Activated B cell treated with CpG ODN at 0.5 μM for 24 hours (primary cell): ENCODE measurements at regions not wholly inside any gene's neighbourhood (a gene's known extent, or its start where the extent isn't known, plus 50 kb on each side); places are given as distances from the start of the nearest gene placed in this dataset.

Experiments used
- ATAC-seq: fragments of 200-7000 bp; cut with Tn5 transposase; one replicate; pipeline ENCODE4 v1.10.0; 2021; ENCODE audit warnings: low read depth, mild to moderate bottlenecking, moderate library complexity
- CTCF ChIA-PET: fragments of 350-600 bp; sonication (Branson Sonifier 250); formaldehyde crosslinking; loops from one replicate; lab custom pipeline; 2021; ENCODE audit warnings: antibody characterized with exemption; lab: Charles Lee
- POLR2A ChIA-PET: fragments of 350-600 bp; sonication (Branson Sonifier 250); formaldehyde crosslinking; loops from one replicate; lab custom pipeline; 2021; ENCODE audit warnings: antibody characterized with exemption; lab: Charles Lee
- DNase-seq: peaks from one replicate; pipeline ENCODE4 v3.0.0; 2022
- H3K27ac Mint-ChIP-seq: one replicate; pipeline ENCODE4 v1.8.0; 2020; ENCODE audit warnings: mixed read lengths
- H3K27me3 Mint-ChIP-seq: one replicate; pipeline ENCODE4 v1.8.0; 2021; ENCODE audit warnings: mixed read lengths
- H3K36me3 Mint-ChIP-seq: one replicate; pipeline ENCODE4 v1.8.0; 2021; ENCODE audit warnings: low read depth, mixed read lengths
- H3K4me1 Mint-ChIP-seq: one replicate; pipeline ENCODE4 v1.8.0; 2021; ENCODE audit warnings: mixed read lengths
- H3K4me3 Mint-ChIP-seq: one replicate; pipeline ENCODE4 v1.8.0; 2020; ENCODE audit warnings: mild to moderate bottlenecking, mixed read lengths
- H3K9me3 Mint-ChIP-seq: one replicate; pipeline ENCODE4 v1.8.0; 2020; ENCODE audit warnings: mixed read lengths
- intact Hi-C: fragments of 100-400 bp; cut with micrococcal nuclease; formaldehyde crosslinking; loops from one replicate; pipeline ENCODE4 v1.15.1; 2024
- TF ChIP-seq, protein P1 (sequence below): fragments of 200-600 bp; IDR thresholded peaks from one replicate; pipeline ENCODE4 v1.8.0; 2022; ENCODE audit warnings: antibody characterized with exemption, mild to moderate bottlenecking

DNA sequence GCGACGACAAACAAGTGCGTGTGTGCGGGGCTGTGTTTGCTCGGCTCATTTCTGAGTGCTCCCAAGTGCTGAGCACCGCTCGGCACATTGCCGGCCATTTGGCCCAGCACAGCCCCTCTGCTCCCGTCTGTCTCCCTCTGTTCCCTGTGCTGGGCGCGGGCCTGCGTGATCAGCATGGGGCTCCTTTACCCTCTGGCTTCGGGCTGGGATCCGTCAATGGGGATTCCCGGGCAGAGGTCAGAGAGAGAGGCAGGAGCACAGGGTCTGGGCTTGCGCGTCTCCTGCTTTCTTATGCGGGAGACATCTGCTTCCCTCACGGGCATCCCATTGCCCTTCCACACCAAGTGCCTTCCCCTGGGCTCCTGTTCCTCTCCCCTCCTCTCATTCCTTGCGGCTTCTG is 234.0 kb downstream of the ACKR3 start:
- Mint-ChIP-seq H3K27me3 (peaks cover 5% of the 10 kb centered on the region), H3K9me3 (peaks cover 5% of the 10 kb centered on the region)
- CTCF ChIA-PET, result no interaction called here

GRCh38 chr2:236805800-236806531 is 236.3 kb downstream of the ACKR3 start:
- TF ChIP-seq, protein P1, sequence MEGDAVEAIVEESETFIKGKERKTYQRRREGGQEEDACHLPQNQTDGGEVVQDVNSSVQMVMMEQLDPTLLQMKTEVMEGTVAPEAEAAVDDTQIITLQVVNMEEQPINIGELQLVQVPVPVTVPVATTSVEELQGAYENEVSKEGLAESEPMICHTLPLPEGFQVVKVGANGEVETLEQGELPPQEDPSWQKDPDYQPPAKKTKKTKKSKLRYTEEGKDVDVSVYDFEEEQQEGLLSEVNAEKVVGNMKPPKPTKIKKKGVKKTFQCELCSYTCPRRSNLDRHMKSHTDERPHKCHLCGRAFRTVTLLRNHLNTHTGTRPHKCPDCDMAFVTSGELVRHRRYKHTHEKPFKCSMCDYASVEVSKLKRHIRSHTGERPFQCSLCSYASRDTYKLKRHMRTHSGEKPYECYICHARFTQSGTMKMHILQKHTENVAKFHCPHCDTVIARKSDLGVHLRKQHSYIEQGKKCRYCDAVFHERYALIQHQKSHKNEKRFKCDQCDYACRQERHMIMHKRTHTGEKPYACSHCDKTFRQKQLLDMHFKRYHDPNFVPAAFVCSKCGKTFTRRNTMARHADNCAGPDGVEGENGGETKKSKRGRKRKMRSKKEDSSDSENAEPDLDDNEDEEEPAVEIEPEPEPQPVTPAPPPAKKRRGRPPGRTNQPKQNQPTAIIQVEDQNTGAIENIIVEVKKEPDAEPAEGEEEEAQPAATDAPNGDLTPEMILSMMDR, result no peak
- CTCF ChIA-PET, result no interaction called here
- Mint-ChIP-seq H3K4me1 (no peaks in the 10 kb centered on the region), H3K4me3 (no peak overlapping the region), H3K27me3 (peaks cover 3% of the 10 kb centered on the region), H3K27ac (no peak overlapping the region), H3K9me3 (peaks cover 12% of the 10 kb centered on the region), H3K36me3 (no peaks in the 10 kb centered on the region)
- DNase-seq (no peak), ATAC-seq (no peak)
- POLR2A ChIA-PET, result interaction anchor here (0.6 kb wide), 1 partner anchor 156 kb away, joined by 4 read pairs; no protein-coding TSS in a partner anchor
- intact Hi-C loops, result no loop called here

More for the DNA sequence above, 234.0 kb downstream of the ACKR3 start:
- no peaks in the 10 kb centered on the region for H3K36me3 Mint-ChIP-seq
- DNase-seq, result no peak
- ATAC-seq, result no peak
- intact Hi-C loops, result no loop called here
- H3K4me3 Mint-ChIP-seq, result no peak overlapping the region
- no peak overlapping the region for H3K27ac Mint-ChIP-seq
- POLR2A ChIA-PET, result no interaction called here
- no peaks in the 10 kb centered on the region for H3K4me1 Mint-ChIP-seq
- TF ChIP-seq, protein P1, result no peak

DNA sequence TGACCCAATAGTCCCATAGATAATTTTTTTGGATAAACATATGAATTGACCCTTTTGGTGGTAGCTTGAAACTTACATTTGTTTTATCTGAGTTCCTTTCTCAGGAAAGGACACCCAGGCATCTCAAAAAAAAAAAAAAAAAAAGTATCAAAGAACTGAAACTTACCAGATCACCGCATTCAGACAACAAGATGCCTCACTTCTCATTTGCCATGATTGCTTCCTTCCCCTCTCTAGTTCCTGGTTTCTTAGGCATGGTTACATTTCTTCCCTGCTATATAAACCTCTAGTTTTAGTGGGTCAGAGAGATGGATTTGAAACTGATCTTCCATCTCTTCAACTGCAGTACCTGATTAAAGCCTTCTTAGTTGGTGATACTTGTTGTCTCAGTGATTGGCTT is 240.1 kb downstream of the ACKR3 start:
- ChIA-PET CTCF (no interaction called here), POLR2A (no interaction called here)
- no peak overlapping the region for H3K27ac Mint-ChIP-seq
- ATAC-seq (no peak), DNase-seq (no peak)
- intact Hi-C loops, result no loop called here
- H3K36me3 Mint-ChIP-seq, result no peaks in the 10 kb centered on the region
- H3K4me3 Mint-ChIP-seq, result no peak overlapping the region
- H3K9me3 Mint-ChIP-seq, result peaks cover 16% of the 10 kb centered on the region
- no peaks in the 10 kb centered on the region for H3K27me3 Mint-ChIP-seq
- H3K4me1 Mint-ChIP-seq, result no peaks in the 10 kb centered on the region
- TF ChIP-seq, protein P1, result no peak

DNA sequence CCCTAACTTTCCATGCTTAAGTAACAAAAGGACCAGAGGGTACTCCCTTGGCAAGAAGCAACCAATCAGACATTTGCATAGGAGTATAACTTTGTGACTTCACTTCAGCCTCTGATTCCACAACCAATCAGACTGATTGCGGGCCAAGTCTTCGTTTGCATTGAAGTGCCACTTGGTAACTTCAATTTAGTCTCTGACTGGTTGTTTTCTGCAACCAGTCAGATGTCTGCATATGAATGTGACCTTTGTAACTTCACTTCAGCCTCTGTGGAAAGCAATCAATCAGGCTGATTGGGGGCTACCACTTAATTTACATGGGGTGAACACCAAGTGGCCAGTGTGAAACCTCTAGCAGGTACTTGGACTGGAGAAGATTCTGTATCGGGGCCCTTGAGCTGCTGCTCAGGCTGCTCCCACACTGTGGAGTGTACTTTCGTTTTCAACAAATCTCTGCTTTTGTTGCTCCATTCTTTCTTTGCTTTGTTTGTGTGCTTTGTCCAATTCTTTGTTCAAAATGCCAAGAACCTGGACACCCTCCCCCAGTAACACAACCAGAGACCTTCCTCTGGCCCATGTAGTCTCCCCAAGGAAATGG is 241.5 kb downstream of the ACKR3 start:
- Mint-ChIP-seq H3K27ac (no peak overlapping the region), H3K36me3 (no peaks in the 10 kb centered on the region), H3K27me3 (no peaks in the 10 kb centered on the region), H3K4me1 (no peaks in the 10 kb centered on the region), H3K9me3 (peaks cover 16% of the 10 kb centered on the region), H3K4me3 (no peak overlapping the region)
- TF ChIP-seq, protein P1, result no peak
- POLR2A ChIA-PET, result no interaction called here
- ATAC-seq (no peak), DNase-seq (no peak)
- CTCF ChIA-PET, result no interaction called here
- intact Hi-C loops, result no loop called here

- ATAC-seq (no peak), DNase-seq (no peak)
- Mint-ChIP-seq H3K27ac (no peak overlapping the region), H3K4me1 (no peaks in the 10 kb centered on the region), H3K9me3 (peaks cover 12% of the 10 kb centered on the region), H3K4me3 (no peak overlapping the region), H3K36me3 (no peaks in the 10 kb centered on the region), H3K27me3 (no peaks in the 10 kb centered on the region)
- TF ChIP-seq, protein P1, result no peak
- POLR2A ChIA-PET, result no interaction called here
- intact Hi-C loops, result no loop called here
- CTCF ChIA-PET, result no interaction called here
Measured at GRCh38 chr2:236813766-236814165, 244.1 kb downstream of the ACKR3 start.
